ENCODE measurements at regions not wholly inside any gene's neighbourhood (a gene's known extent, or its start where the extent isn't known, plus 50 kb on each side); places are given as distances from the start of the nearest gene placed in this dataset.

- no peak overlapping the region for H3K27ac ChIP-seq
- TF ChIP-seq CTCF (conservative IDR thresholded peaks at IDR 0.05) = no peak
Measured at GRCh38 chr19:31058676-31059340, 290.4 kb downstream of the TSHZ3 start.

- H3K27ac ChIP-seq = no peak overlapping the region
- no peak for TF ChIP-seq CTCF (conservative IDR thresholded peaks at IDR 0.05)
Measured at GRCh38 chr19:31057476-31057875, 291.8 kb downstream of the TSHZ3 start.

GRCh38 chr19:31055454-31055853 is 293.8 kb downstream of the TSHZ3 start:
- H3K27ac ChIP-seq = no peak overlapping the region
- no peak for TF ChIP-seq CTCF (conservative IDR thresholded peaks at IDR 0.05)

GRCh38 chr19:31054430-31054829 is 294.8 kb downstream of the TSHZ3 start:
- TF ChIP-seq CTCF (conservative IDR thresholded peaks at IDR 0.05) = peak; percentile 71
- H3K27ac ChIP-seq = no peak overlapping the region

GRCh38 chr19:31049431-31049830 is 299.8 kb downstream of the TSHZ3 start:
- TF ChIP-seq CTCF (conservative IDR thresholded peaks at IDR 0.05) = no peak
- no peak overlapping the region for H3K27ac ChIP-seq

- no peak overlapping the region for H3K27ac ChIP-seq
- no peak for TF ChIP-seq CTCF (conservative IDR thresholded peaks at IDR 0.05)
Measured at GRCh38 chr19:31046024-31046423, 303.2 kb downstream of the TSHZ3 start.

- TF ChIP-seq CTCF (conservative IDR thresholded peaks at IDR 0.05) = no peak
- no peak overlapping the region for H3K27ac ChIP-seq
Measured at GRCh38 chr19:31041461-31041860, 307.8 kb downstream of the TSHZ3 start.

Data from VCaP (cell line).